Smooth muscle cell (in vitro differentiated cells): ENCODE measurements at regions not wholly inside any gene's neighbourhood (a gene's known extent, or its start where the extent isn't known, plus 50 kb on each side); places are given as distances from the start of the nearest gene placed in this dataset.

Experiments
- DNase-seq: peaks from one replicate; lab custom pipeline; 2025; ENCODE audit not compliant: unreplicated experiment; lab: John Stamatoyannopoulos, UW
- H2AFZ ChIP-seq: fragments of 200-600 bp; sonication (generic); 2 replicates; pipeline ENCODE4 v1.6.0; 2016; ENCODE audit warnings: antibody characterized with exemption, low read depth, mild to moderate bottlenecking
- H3F3A ChIP-seq: fragments of 200-600 bp; sonication (generic); 2 replicates; pipeline ENCODE4 v1.6.0; 2017; ENCODE audit warnings: antibody characterized with exemption, low read depth
- H3K27ac ChIP-seq: fragments of 200-600 bp; sonication (generic); 2 replicates; pipeline ENCODE4 v1.5.1; 2016; ENCODE audit warnings: low read depth, mild to moderate bottlenecking
- H3K27me3 ChIP-seq: fragments of 200-600 bp; sonication (generic); 2 replicates; pipeline ENCODE4 v1.6.1; 2016; ENCODE audit warnings: low read depth, mild to moderate bottlenecking
- H3K36me3 ChIP-seq: fragments of 200-600 bp; sonication (generic); 2 replicates; pipeline ENCODE4 v1.5.1; 2016; ENCODE audit warnings: low read depth
- H3K4me1 ChIP-seq: fragments of 200-600 bp; sonication (generic); 2 replicates; pipeline ENCODE4 v1.5.1; 2016; ENCODE audit warnings: low read depth
- H3K4me2 ChIP-seq: fragments of 200-600 bp; sonication (generic); 2 replicates; pipeline ENCODE4 v1.6.0; 2016; ENCODE audit warnings: mild to moderate bottlenecking
- H3K4me3 ChIP-seq: fragments of 200-600 bp; sonication (generic); 2 replicates; pipeline ENCODE4 v1.5.1; 2016; ENCODE audit warnings: mild to moderate bottlenecking
- H3K79me2 ChIP-seq: fragments of 200-600 bp; sonication (generic); 2 replicates; pipeline ENCODE4 v1.6.0; 2016; ENCODE audit warnings: low read depth, mild to moderate bottlenecking
- H3K9ac ChIP-seq: fragments of 200-600 bp; sonication (generic); 2 replicates; pipeline ENCODE4 v1.6.0; 2016; ENCODE audit warnings: low read depth
- H3K9me3 ChIP-seq: fragments of 200-600 bp; sonication (generic); replicated peaks from 2 replicates; pipeline ENCODE4 v1.5.1; 2016; ENCODE audit warnings: low read depth
- H4K20me1 ChIP-seq: fragments of 200-600 bp; sonication (generic); 2 replicates; pipeline ENCODE4 v1.6.0; 2016; ENCODE audit warnings: low read depth
- CTCF ChIP-seq: fragments of 200-600 bp; sonication (generic); IDR thresholded peaks from 2 replicates; pipeline ENCODE4 v1.5.1; 2017; ENCODE audit warnings: borderline replicate concordance, mild to moderate bottlenecking, antibody characterized with exemption; ENCODE audit not compliant: insufficient read depth, poor library complexity, severe bottlenecking
- WGBS: methylation state at CpG from one replicate; pipeline ENCODE4 v1.1.7; 2016; ENCODE audit warnings: low lambda C conversion rate; 5-methylcytosine and 5-hydroxymethylcytosine counted together

- Histone ChIP-seq H3F3A (no peaks in the 10 kb centered on the region), H3K9ac (no peak overlapping the region), H3K4me1 (no peaks in the 10 kb centered on the region), H3K36me3 (no peaks in the 10 kb centered on the region), H2AFZ (no peak overlapping the region), H3K4me3 (no peak overlapping the region), H3K79me2 (no peaks in the 10 kb centered on the region), H3K27ac (no peak overlapping the region), H3K4me2 (no peak overlapping the region), H3K9me3 (no peaks in the 10 kb centered on the region), H4K20me1 (no peaks in the 10 kb centered on the region), H3K27me3 (no peaks in the 10 kb centered on the region)
- TF ChIP-seq CTCF = no peak
- no peak for DNase-seq
- 85% methylated on average over 13 of the region's 13 CpGs for WGBS
These were observed 140.8 kb upstream of the PTPN1 start for GRCh38 chr20:50369225-50370035.

DNA sequence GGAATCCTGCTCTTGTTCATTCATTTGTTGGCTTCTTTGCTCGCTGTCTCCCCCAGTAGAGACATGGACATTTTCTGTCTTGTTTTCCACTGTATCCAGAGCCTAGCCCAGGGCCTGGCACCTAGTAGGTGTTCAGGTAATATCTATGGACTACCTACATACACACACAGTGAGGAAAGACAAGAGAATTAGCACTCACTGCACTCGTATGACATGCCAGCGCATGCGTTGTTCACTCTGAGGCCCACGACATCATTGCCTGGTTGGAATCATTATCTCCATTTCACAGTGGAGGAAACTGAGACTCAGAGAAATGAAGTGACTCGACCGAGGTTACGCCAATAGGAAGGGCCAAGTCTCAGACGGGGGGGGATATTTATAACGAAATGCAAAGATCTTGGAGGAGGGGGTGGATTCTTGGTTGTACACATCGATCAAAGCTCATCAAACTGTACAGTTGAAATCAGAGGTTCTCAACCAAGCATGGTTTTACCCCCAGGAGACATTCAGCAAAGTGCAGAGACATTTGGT is 140.1 kb upstream of the PTPN1 start:
- Histone ChIP-seq H3K4me1 (no peaks in the 10 kb centered on the region), H3F3A (no peaks in the 10 kb centered on the region), H3K9ac (no peak overlapping the region), H3K27ac (no peak overlapping the region), H3K4me3 (no peak overlapping the region), H3K79me2 (no peaks in the 10 kb centered on the region), H3K36me3 (no peaks in the 10 kb centered on the region), H3K9me3 (no peaks in the 10 kb centered on the region), H3K4me2 (no peak overlapping the region), H4K20me1 (no peaks in the 10 kb centered on the region), H3K27me3 (no peaks in the 10 kb centered on the region), H2AFZ (no peak overlapping the region)
- 97% methylated on average over 11 of the region's 11 CpGs for WGBS
- no peak for DNase-seq
- no peak for TF ChIP-seq CTCF

- no peak for TF ChIP-seq CTCF
- no peaks in the 10 kb centered on the region for H3K36me3 ChIP-seq
- H2AFZ ChIP-seq = no peak overlapping the region
- no peaks in the 10 kb centered on the region for H3K9me3 ChIP-seq
- no peak overlapping the region for H3K4me2 ChIP-seq
- no peaks in the 10 kb centered on the region for H3F3A ChIP-seq
- no peaks in the 10 kb centered on the region for H3K4me1 ChIP-seq
- WGBS = 87% methylated on average over 13 of the region's 13 CpGs
- no peak overlapping the region for H3K9ac ChIP-seq
- no peak overlapping the region for H3K4me3 ChIP-seq
- no peaks in the 10 kb centered on the region for H4K20me1 ChIP-seq
- H3K27ac ChIP-seq = peak overlapping the region; percentile 19
- no peaks in the 10 kb centered on the region for H3K27me3 ChIP-seq
- DNase-seq = no peak
- H3K79me2 ChIP-seq = no peaks in the 10 kb centered on the region
These were observed 138.1 kb upstream of the PTPN1 start for GRCh38 chr20:50371878-50372769.
